Embryonic facial prominence (tissue), 1 donor: ENCODE measurements at regions not wholly inside any gene's neighbourhood (a gene's known extent, or its start where the extent isn't known, plus 50 kb on each side); places are given as distances from the start of the nearest gene placed in this dataset.
"Not testable (repeated sequence)": the region's sequence is repeated elsewhere in the genome, so short reads cannot be mapped to it uniquely, and the experiment has no call there.

Source experiments
- DNase-seq: peaks from one replicate; pipeline ENCODE4 v3.0.0-alpha.2; 2016; ENCODE audit errors: extremely low spot score

DNA sequence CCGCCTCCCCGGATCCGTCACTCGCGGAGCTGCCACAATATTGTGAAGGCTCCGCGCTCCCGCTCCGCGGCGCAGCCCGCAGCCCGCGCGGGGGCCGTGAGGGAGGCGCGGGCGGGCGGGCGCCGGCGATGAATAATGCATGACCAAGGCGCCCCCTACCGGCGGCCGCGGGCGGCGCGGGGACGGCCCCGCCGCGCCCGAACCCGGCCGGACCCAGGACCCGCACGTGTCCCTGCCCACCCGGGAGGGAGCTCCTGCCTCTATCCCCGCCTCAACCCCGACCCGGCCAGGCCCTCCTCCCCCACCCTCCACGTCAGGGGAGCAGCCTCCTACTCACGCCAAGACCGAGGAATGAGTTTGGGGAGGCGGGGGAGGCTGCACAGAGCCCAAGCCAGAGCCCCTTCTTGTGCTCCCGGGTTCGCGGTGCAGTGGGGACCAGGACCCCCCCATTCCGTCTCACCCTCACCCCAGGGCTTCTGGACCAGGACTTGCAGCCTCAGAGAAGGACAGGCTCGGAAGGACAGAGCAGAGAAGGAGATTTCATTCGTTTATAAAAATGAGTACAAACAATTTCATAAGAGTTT is 70.8 kb upstream of the CASZ1 start:
- DNase-seq: no peak

DNA sequence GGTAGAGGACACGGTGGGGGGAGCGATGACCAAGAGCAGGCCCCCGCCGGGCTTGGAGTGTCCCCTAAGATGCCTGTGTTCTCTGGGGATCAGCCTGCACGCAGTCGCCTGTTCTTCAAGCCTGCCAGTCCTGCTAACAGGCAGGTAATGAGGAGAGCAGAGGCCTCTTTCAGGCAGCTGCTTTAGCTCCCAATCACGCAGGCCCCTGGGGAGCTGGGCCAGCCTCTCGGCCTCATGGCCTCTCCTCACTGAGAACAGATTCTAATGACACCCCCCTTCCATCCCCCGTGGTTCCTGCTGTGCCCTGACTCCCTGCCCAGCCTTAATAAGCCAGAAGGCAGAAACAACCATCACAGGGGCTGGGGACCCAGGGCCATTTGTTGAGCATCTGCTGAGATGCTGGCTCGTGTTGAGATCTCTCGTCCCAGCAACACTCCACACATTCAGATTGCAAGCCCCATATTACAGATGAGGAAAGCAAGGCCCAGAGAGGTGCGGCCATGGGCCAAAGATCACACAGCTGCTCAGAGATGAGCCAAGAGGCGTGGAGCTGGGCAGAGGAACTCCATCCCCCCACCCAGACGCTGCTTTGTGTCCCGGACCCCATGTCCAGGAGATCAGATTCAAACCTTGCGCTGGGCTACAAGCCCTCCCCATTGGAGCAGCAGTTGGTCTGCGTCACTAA is 71.6 kb upstream of the CASZ1 start:
- DNase-seq: no peak

DNA sequence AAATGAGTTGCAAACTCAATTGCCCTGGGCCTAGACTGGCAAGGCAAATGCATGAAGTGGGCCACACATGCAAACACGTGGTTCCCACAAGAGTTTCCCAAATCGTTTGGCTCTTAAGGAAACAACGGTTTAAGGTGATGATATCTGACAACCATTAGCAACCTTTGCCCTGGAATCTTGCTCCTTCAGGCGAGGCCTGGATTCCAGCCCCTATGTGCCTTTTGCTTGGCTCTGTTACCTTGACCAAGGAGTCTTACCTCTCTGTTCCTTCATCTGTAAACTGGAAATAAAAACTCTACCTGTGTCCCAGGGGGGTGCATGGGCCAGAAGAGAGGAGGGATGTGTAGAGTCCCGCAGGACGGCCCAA is 72.1 kb upstream of the CASZ1 start:
- no peak for DNase-seq

DNA sequence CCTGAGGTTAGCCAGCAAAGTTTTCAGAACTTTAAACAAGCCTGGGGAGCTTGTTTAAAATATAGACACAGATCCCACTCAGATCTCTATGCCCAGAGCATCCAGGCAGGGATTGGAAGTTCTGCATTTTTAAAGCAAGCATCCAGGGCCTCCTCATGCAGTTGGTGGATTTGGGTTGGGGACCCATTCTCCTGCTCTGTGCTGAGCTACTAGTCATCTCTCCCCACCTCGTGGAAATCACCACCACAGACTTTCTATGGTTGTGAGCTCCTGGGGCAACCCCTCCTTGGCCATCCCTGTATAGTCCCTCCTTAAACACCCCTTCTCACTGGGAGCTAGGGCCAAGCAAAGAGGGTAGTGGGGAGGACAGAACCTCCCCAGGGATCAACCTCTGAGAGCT is 73.5 kb upstream of the CASZ1 start:
- no peak for DNase-seq

DNA sequence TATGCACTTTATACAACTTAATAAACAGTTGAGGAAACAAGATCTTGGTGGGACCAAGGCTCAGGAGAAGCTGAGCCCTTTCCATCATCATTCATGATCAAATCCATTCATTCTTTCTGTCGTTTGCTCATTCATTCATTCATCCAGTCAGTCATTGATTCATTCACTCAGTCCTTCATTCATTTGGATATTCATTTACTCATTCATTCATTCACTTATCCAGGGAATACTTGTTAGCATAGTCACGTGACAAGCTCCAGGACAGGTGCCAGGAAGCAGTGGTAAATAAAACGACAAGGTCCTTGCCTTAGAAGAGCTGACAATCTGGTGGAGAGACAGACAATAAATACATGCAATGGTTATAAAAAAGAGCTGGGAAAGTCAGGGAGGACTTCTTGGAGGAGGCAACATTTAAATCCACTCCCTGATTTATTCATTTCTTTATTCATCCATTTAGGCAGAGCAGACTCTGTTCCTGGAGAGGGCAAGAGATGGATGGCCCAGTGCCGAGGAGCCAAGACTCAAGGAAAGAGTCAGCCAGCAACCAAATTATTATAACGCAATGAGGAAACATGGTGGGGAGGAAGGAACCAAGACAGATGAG is 74.1 kb upstream of the CASZ1 start:
- no peak for DNase-seq

DNA sequence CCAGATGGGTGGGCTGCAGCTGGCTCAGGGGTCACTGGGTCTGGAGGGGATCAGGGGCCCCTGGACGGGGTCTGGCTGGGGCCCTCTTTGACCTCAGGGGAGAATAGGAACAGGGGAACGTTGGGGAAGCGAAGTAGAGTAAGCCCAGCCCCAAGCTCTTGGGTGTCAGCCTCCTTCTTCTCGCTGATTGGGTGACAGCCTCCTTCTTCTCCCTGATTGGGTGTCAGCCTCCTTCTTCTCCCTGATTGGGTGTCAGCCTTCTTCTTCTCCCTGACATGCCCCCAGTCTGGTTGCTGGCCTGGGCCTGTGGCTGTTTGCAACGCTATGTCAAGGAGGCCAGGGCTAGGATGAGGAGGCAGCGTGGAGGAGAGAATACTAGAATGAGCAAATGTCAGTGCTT is 76.7 kb upstream of the CASZ1 start:
- DNase-seq: no peak

DNA sequence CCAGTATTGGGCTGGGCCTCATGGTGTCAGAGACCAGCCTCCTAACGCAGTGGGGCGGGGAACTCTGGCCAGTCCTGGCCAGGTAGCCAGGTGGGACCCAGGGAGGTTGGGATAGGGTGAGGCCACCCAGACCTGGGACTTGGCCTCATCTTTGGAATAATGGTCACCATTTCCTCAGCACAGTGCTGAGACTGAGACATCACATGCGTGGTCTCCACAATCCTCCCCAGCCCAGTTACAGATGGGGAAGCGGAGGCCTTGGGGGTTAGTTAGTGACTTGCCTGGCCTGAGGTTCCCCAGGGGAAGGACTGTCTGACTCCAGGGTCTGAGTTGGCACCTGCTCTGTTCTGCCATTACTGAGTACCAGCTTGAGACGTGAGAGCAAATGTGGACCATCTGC is 77.9 kb upstream of the CASZ1 start:
- no peak for DNase-seq

DNA sequence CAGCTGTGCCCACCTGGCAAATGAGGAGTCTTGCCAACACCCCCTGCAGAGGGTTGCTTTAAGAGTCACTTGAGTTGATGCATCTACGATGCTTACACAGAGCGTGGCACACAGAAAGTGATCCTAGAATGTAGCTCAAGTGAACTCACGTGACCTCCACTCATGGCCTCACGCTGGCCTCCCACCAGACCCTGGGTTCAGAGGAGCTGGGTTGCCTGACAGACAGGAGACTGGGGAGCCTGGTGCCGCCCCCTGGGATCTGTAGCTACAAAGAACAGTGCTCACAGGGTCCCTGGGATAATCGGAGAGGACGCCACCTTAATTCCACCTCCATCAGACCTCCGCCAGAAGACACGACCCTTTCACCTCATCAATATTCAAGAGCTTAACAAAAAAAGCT is 81.4 kb upstream of the CASZ1 start:
- no peak for DNase-seq

DNA sequence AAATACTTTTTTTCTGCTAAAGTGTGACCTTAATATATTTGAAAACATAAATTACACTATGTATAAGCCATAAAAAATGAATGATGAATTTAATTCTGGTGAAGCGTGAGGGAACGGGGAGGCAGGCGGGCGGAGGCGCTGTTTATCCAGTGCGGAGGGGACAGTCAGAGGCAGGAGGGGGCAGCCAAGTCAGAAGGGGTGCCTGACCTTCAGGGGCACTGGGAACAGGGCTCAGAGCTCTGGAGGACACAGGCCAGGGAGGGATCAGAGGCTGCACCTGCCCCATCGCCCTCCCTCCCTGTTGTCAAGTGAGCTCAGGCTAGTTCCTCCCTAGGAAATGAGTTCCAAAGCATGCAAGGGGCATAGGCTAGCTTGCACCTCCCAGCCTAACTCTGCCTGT is 82.0 kb upstream of the CASZ1 start:
- DNase-seq: no peak

DNA sequence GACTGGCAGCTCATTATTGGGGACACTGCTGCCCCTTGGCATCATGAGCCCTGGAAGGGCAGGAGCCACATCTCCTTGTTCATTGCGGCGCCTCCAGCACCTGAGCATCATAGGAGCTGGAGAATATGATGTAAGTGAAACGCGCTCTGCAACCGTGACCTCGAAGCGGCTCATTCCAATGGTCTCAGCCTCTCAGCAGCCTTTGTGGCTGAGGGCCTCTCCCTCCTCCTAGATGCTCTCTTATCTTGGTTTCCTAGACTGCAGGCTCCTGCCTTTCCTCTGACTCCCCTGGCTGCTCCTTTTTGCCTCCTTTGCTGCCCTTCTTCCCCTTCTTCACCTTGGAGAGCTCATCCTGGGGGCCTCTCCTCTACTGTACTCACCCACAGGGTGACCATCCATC is 83.6 kb upstream of the CASZ1 start:
- no peak for DNase-seq

DNA sequence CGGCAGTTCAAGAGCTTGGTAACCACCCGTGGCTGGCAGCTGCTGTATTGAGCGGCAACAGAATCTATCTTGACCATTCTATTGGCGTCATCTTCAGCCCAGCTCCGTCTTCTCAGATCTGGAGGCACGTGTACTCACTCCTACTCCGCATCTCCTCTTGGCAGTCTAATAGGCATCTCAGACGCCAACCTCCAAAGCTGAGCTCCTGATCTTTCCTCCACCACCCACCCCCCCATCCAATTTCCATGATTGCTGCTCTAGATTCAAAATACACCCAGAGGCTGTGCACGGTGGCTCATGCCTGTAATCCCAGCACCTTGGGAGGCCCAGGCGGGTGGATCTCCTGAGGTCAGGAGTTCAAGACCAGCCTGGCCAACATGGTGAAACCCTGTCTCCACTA is 84.6 kb upstream of the CASZ1 start:
- no peak for DNase-seq

DNA sequence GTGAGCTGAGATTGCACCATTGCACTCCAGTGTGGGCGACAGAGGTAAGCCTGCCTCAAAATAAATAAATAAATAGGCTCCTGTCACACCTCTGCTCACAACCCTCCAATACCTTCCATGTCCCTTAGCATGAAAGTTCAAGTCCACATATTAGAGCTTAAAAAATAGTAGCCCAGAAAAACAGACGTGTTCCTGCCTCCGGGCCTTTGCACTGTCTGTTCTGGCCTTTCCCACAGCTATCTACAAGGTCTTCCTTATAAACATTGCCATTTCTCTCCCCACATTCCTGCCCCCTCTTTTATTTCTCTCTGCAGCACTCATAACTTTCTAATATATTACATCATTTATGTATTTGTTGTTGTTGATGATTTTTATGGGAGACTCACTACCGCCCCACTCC is 85.6 kb upstream of the CASZ1 start:
- DNase-seq: no peak

DNA sequence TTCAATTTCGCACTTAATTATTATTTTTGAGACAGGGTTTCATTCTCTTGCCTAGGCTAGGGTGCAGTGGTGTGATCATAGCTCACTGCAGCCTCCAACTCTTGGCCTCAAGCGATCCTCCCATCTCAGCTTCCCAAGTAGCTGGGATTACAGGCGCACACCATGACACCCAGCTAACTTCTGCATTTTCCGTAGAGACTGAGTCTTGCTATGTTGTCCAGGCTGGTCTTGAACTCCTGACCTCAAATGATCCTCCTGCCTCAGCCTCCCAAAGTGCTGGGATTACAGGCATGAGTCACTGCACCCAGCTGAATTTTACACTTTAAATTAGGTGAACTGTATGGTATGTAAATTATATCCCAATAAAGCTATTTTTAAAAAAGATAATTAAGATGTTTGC is 90.6 kb upstream of the CASZ1 start:
- DNase-seq: not testable (repeated sequence)

DNA sequence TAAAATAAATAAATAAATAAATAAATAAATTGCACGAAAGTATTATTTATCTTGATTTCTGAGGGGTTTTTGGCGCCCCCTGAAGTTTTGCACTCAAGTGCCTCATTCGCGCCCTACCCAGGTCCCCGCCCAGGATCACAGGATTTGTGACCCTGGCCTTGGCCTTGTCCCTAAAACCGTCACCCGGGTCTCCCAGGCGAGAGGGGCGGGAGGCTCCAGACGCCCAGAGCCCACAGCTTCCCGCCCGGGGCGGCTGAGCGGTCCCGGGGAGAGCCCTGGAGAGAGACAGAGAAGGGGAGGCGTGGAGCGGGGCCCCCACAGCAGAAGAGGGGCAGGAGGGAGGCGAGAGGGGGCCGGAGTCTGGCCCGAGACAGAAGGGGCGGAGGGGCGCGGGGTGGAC is 91.8 kb upstream of the CASZ1 start:
- DNase-seq: no peak

DNA sequence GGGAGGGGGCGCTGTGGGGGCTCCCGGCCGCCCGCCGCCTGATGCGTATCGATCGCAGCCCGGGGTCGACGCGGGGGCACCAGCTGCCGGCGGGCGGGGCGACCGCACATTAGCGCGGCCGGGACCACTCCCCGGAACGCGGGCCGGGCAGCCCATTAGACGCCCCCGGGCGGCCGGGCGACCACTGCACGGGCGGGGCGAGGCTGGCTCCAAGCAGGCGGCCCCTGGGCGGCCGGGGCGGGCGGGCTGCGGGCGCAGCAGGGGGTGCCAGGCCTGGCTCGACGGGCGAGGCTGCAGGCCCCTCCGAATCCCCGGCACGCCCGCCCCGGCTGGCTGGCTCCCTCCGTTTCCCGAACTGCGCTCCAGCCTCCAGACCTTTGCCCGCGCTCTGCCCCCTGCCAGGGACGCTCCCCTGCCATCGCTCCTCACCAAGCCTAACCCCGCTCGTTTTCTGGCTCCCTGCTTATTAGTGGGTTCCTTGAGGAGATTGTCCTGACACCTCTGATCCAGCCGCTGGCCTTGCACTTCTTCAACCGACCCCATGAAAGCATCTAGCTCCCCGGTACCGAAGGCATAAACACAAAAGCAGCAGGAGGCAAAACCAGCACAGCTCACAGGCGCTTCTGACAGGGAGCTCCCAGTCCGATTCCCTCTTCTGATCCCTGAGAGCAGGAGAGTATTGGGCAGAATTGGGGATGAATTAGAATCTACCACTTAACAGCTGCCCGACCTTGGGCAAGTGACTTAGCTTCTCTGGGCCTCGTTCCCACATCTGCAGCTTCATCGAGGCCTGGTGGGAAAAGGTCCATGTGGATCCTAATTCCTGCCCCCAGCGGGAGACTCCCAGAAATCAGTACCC is 92.6 kb upstream of the CASZ1 start:
- no peak for DNase-seq

DNA sequence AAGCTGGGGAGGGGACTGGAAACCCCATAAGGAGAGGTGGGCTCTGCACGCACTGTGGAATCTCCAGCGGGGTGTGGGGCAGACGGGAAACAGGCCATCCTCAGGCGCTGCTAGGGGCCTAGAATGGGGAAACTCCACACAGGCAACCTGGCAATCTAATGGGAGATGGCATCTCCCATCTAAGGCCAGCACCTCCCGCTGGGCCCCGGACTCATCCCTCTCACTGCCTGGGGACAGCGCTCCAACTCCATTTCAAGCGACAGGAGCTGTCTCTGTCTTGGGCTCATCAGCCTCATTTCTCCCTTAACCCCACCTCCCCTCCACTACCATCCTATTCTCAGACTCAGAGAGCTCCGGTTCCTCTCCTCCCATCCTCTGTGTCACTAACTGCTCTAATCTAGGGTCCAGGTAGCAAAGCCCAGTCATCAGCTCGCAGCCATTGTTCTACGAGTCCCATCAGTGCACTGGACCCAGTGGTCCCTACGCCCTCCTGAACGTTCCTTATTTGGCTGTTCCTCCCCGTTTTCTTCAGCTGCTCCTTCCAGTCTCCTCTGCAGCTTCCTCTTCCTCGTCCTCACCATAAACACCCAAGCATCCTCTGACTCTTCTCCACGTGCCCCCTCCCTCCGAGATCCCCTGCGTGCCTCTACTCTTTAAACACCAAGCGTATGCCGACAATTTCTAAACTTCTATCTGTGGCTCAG is 93.4 kb upstream of the CASZ1 start:
- DNase-seq: no peak

DNA sequence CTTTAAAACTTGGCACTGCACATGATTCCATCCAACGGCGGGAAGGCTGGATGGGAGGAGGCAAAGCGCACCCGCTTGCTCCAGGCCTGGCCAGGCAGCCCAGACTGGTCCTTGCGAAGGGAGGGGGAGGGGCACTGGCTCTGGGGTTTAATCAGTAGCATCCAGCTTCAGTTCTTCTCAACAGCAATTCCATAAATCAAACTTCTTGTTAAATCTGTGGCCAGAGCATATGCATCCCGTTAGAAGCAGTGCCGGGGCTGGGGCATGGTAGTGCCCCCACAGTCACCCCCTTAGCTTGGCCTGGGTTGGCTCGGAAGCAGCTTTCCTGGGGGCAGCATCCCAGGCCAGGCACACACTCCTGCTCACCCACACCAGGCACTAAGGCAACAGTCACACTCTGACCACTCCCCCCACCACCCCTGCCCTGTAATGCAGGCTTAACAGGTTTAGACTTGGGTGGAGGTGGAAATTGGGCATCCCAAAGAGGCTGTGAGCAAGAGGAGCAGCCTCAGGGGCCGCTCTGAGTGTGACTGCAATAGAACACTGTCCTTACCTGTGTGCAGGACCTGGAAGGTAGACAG is 94.1 kb upstream of the CASZ1 start:
- DNase-seq: no peak

DNA sequence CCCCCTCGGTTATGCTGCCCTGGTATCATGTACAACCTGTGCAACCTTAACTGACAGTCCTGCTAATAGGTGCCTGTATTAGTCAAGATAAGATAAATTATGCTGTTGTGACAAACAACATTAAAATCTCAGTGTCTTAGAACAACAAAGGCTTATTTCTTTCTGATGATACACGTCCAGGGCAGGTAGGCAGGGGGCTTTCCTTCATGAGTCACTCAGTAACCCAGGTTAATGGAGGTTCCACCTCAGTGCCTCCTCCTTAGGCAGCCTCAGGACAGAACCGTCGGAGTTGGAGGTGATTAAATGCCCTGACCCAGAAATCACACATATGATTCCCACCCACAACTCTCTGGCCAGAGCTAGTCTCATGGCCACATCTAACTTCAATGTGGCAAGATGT is 94.6 kb upstream of the CASZ1 start:
- no peak for DNase-seq

DNA sequence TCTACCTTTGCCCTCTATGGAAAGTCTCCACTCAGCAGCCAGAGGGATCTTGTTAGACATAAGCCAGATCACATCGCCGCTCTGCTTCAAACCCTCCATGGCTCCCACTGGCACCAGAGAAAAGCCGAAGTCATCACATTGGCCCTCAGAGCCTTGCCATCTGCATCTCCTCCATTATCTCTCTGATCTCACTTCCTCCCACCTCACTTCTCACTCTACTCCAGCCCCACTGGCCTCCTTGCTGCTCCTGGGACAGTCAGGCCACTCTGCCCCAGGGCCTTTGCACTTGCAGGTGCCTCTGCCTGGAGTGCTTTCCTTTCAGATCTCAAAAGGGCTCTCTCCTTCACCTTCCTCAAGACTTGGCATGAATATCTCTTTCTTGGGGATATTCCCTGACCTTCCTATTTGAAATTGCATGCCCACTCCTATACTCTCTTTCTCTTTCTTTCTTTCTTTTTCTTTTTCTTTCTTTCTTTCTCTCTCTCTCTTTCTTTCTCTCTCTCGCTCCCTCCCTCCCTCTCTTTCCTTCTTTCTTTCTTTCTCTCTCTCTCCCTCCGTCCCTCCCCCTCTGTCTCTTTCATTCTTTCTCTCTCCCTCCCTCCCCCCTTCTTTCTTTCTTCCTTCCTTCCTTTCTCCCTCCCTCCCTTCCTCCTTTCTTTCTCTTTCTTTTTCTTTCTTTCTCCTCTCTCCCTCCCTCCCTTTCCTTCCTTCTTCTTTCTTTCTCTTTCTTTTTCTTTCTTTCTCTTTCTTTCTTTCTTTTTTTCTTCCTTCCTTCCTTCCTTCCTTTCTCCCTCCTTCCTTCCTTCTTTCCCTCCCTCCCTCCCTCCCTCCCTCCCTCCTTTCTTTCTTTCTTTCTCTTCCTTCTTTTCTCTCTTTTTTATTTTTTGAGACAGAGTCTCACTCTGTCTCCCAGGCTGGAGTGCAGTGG is 96.0 kb upstream of the CASZ1 start:
- DNase-seq: no peak

DNA sequence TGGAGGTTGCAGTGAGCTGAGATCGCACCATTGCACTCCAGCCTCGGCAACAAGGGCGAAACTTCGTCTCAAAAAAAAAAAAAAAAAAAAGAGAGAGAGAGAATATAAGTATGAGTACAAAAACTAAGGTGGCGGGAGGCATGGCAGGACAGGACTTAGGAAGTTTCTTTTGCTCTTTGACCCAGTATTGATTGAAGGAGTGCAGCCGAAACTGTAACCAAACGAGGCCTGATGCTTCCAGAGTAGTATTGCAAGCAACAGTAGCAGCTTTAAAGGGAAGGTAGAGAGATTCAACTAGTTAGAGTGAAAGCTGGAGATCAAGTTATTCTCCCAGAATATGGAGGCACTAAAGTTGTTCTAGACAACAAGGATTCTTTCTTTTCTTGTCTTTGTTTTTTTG is 99.2 kb upstream of the CASZ1 start:
- DNase-seq: no peak

DNA sequence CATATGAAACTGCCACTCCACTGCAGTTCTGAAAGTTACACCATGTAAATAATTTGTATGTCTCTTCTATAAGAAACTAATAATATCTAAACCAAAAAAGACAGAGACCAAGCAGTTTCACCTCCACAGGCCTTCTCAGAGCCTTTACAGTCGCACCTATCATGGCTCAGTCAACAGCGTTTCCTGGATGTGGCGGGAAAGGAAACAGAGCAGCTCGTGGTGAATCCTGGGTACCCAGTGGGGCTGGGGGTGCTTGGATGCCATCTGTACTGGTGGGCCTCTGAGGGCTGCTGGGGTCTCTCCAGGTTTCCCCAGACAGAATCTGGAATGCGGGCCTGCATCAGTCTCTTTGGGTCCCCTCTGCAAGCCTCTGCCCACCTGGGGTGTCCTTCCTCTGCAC is 100.2 kb upstream of the CASZ1 start:
- no peak for DNase-seq
